HG03097 (cell line): ENCODE measurements at regions not wholly inside any gene's neighbourhood (a gene's known extent, or its start where the extent isn't known, plus 50 kb on each side); places are given as distances from the start of the nearest gene placed in this dataset.
"Not testable (repeated sequence)": the region's sequence is repeated elsewhere in the genome, so short reads cannot be mapped to it uniquely, and the experiment has no call there.

ENCODE experiments used
- ATAC-seq: cut with Tn5 transposase; IDR thresholded peaks from one replicate; pipeline ENCODE4 v1.9.1; 2021; ENCODE audit not compliant: unreplicated experiment, low FRiP score

DNA sequence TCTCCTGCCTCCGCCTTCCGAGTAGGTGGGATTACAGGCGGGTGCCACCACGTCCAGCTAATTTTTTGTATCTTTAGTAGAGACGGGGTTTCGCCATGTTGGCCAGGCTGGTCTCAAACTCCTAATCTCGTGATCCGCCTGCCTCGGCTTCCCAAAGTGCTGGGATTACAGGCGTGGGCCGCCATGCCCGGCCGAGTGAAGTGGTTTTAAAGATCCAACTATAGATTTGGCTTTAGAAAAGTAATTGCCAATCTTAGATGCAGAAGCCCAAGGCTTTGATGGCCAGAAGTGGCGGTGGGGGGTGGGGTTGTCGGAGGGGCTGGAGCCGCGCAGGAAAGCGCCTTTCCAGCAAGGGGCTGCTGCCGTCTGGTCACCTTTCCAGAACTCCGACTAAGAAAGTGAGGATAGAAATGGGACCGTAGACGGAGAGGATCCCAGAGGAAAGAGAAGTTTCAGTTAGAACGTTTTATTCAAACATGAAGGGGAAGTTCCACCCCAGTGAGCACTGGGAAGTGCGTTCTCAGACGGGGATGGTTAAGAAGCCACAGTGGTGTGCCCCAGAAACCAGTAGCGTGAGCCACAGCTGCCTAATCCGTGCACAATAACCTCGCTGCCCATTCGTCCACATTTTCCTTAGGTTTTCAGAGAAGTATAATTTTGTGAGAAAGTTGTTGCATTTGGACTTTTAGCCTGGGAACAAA lies 69.7 kb downstream of the DLL1 start:
- no peak for ATAC-seq

DNA sequence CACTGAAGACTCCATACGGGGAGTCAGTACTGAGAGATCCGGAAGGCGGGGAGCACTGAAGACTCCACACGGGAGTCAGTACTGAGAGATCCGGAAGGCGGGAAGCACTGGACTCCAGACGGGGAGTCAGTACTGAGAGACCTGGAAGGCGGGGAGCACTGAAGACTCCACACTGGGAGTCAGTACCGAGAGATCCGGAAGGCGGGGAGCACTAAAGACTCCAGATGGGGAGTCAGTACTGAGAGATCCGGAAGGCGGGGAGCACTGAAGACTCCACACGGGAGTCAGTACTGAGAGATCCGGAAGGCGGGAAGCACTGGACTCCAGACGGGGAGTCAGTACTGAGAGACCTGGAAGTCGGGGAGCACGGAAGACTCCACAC lies 77.2 kb downstream of the DLL1 start:
- not testable (repeated sequence) for ATAC-seq

DNA sequence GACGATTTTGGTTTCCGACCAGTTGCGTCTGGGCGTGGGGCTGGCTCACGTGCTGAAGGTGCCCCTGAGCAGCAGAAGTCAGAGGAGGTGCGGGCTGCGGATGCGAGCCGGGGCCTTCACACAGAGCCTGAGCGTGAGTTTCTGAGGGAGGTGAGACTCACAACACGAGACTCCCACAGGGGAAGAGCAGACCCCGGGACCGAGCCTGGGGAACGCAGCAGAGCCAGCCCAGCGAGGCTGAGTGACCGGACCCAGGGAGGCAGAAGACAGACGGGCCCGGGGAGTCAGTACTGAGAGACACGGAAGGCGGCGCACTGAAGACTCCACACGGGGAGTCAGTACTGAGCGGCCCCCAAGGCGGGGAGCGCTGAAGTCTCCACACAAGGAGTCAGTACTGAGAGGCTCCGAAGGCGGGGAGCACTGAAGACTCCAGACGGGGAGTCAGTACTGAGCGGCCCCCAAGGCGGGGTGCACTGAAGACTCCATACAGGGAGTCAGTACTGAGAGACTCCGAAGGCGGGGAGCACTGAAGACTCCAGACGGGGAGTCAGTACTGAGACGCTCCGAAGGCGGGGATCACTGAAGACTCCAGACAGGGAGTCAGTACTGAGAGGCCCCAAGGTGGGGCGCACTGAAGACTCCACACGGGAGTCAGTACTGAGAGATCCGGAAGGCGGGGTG lies 77.8 kb downstream of the DLL1 start:
- no peak for ATAC-seq

DNA sequence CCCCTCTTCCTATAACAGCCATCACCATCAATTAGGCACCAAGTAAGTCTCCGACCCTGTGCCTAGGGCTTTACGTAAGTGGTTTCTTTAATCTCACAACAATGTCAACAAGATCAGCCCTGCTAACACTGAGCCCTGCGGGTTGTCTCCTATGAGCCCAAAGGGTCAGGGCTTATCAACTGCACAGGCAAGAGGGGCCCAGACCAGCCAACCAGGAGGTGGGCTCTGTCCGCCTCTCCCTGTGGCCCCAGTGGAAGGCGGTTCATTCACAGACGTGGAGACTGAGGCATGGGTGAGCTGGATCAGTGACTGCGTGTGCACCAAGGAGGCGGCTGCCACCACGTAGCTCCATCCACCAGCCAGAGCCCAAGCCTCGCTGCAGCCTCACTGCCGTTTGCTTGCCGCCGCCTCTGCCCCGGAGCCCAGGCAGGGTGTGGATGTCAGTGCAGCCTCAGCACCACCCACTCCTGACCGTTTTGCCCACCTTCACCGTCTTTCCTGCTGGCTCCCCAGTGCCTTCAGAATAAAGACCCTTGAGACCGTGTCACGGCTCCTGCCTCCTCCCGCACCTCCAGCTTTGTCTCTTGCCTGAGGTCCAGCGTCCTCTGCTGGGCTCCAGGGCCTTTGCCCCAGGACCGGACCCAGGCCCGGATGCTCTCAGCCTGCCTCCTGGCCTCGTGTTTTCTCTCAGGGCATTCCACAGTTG lies 78.7 kb downstream of the DLL1 start:
- no peak for ATAC-seq

- ATAC-seq, result no peak
These were observed 79.4 kb downstream of the DLL1 start for GRCh38 chr6:170211404-170212025.

DNA sequence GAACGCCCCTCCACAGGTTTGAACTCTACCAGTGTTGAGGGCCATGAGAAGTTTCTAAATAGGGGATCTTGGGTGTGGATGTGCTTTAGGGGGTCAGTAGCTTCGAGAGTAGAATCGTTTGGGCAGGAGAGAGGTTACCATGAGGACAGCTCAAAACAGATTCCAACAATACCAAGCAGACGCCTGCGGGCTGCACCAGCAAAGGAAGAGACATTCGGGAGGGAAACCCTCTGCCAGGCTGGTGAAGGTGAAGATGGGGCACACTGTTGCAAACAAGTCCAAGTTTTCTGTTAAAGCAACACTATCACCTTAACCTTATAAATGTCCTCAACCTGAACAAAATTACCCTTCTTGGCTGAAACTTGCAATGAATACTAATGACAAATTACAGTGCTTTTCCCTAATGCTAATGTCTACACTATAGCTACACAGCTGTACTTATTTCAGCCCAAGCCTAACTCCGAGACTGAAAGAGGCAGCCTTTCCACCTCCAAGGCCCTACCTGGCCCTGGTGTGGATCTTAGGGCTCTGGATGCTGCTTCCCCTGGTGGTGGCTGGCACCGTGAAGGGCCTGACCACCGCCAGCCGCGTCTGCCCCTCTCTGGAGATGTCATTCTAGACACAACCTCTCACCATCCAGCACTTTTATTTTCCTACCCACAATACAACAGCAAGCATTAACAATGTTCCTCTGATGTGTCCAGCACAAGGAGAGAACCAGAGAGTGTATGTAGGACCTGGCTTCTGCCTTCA lies 80.1 kb downstream of the DLL1 start:
- no peak for ATAC-seq

DNA sequence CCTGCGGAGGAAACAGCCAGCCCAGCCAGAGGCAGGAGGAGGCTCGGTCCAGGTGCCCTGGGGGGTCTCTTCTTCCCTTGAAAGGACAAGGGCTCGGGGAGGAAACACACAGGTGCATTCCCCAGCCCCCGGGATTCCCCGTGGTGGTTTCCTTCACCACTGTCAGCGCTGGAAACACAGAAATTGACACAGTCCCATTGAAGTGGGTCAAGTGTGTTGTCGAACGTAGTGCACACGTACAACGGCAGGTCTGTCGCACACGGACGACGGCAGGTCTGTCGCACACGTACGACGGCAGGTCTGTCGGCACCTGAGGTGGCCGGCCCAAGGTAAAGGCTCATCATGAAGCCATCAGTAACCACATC lies 80.9 kb downstream of the DLL1 start:
- ATAC-seq, result no peak

DNA sequence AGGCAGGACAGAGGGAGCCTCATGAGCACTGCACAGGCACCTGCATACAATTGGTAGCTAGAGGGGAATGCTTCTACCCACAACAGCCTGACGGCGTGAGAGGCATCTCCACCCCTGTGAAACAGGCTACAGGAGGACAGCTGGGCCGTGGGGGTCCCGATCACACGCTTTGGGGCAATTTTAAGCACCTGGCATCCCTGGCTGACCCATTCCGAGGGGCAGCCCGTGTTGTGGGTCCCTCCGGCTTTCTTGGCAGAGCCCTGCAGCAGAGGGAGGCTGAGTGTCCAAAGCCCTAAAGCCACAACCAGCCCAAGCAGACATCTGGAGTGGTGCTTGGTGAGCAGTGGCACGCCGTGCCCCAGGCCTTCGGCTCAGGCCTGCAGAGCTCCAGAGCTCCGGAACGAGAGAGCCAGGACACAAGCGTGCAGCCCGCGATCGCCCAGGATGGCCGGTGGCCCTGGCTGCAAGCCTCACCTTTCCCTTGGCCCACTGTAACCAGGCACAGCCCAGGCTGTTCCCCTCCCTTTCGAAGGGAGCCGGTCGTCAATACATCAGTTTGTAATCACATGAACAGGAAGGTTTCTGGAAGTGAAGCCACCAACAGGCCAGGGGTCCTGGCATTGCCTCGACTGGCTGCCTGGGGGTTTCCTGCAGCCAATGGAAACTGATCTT lies 81.4 kb downstream of the DLL1 start:
- no peak for ATAC-seq

- no peak for ATAC-seq
These were observed 82.1 kb downstream of the DLL1 start for GRCh38 chr6:170208651-170209353.

GRCh38 chr6:170208182-170208601 lies 82.7 kb downstream of the DLL1 start:
- ATAC-seq, result no peak

GRCh38 chr6:170207586-170208181 lies 83.2 kb downstream of the DLL1 start:
- no peak for ATAC-seq

- no peak for ATAC-seq
These were observed 83.9 kb downstream of the DLL1 start for GRCh38 chr6:170206851-170207431.

DNA sequence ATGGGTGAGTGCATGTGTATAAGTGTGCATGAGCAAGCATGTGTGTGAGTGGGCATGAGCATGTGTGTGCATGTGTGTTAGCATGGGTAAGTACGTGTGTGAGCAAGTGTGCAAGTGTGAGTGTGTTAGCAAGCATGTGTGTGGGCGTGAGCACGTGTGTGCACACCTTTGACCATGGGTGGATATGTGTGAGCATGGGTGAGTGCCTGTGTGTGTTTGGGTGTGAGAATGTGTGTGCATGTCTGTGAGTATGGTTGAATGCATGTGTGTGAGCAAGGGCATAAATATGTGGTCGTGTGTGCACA lies 84.6 kb downstream of the DLL1 start:
- ATAC-seq, result no peak

DNA sequence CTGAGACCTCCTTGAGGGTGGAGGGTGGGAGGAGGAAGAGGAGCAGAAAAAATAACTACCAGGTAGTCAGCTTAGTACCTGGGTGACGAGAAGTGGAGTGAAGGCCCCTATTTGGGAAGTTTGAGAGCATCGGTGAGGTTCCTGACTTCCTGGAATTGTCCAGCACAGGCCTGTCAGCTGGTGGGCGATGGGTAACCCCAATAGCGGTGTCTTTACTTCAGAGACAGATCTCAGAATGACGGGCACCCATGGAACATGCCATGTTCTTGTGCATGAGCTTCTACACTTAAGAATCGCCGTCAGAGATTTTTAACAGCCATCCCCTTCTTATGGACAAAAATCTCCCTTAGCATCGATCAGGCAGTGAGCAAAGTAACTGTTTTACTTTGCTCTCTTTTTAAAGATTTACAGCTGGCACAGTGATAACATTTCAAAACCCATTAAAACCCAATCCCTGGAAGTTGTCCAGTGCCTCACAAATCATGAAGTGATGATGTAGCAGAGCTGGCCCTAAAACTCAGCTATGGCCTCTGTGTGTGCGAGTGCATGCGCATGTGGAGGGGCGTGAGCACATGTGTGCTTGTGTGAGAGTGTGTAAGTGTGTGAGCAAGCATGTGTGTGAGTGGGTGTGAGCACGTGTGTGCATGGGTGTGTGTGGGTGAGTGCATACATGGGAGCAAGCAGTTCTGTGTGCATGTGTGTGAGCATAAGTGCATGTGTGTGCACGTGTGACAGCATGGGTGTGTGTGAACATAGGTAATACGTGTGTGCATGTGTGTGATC lies 85.2 kb downstream of the DLL1 start:
- no peak for ATAC-seq

DNA sequence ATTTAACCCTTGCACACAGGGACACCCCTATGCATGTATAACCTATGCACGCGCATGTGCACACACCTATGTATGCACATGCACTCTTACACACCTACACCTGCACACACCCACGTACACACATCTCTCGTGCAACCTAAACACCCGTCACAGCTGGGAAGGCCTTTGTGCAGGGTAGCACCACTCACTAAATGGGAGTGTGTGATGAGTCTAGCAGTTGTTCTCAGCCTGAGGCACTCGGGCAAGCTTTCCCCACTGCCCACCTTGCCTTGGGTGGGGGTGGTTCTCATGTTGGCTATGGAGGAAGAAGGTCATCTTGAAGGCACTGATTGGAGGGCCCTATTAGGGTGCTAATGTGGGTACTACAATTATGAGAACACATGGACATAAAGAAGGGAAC lies 85.8 kb downstream of the DLL1 start:
- ATAC-seq, result no peak

- ATAC-seq, result no peak
These were observed 87.7 kb downstream of the DLL1 start for GRCh38 chr6:170203212-170203611.

DNA sequence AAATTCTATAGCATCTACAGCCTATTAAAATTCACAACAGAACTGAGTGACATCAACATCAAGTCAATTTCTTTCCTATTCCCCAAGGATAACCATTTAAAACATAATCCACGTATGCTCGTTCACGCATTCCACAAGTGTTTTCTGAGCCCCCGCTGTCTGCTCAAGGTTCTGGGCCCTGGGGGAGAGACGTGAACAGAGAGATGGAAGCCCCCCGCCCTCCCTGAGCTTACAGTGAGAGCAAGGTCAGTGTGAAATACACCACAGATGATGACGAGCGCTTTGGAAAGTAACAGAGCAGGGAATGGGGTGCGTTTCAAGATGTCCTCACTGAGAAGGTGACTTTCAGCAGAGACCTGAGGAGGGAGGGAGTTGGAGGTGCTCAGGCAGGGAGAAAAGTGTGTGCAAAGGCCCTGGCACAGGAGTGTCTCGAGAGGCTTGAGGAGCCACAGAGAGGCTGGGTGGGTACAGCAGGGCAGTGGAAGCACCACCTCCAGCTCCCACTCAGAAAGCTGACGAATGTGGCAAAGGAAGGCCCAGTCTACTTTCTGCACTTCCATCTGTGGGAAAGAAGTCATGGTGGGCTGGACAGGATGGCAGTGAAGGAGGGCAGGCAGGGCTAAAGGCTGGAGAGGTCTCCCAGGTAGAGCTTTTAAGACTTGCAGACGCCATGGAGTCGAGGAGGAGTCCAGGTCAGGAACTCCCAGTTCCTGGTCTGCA lies 88.3 kb downstream of the DLL1 start:
- ATAC-seq, result no peak

DNA sequence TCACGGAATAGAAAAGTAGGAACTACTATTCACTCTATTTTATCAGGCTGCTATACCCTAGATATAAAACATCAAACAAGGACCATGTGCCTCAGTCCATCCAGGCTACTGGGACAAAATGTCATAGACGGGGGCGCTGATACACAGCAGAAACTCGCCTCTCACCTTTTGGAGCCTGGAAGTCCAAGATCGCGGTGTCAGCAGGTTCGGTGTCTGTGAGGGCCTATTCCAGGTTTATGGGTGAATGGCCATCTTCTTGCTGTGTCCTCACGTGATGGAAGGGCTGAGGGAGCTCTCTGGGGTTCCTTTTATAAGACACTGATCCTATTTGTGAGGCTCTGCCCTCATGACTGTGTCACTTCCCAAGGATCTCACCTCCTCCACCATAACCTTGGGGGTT lies 89.5 kb downstream of the DLL1 start:
- ATAC-seq, result no peak
